Ishikawa (cell line): ENCODE measurements at regions not wholly inside any gene's neighbourhood (a gene's known extent, or its start where the extent isn't known, plus 50 kb on each side); places are given as distances from the start of the nearest gene placed in this dataset.

Experiments used
- CEBPB ChIP-seq: IDR thresholded peaks from 2 replicates; pipeline ENCODE4 v1.6.1; 2012
- CREB1 ChIP-seq: IDR thresholded peaks from 2 replicates; pipeline ENCODE4 v1.6.1; 2012; ENCODE audit warnings: low read depth
- EGR1 ChIP-seq: IDR thresholded peaks from 2 replicates; pipeline ENCODE4 v1.6.1; 2012
- EP300 ChIP-seq: IDR thresholded peaks from 2 replicates; pipeline ENCODE4 v1.6.1; 2012; ENCODE audit warnings: borderline replicate concordance
- FOXM1 ChIP-seq: IDR thresholded peaks from 2 replicates; pipeline ENCODE4 v1.6.1; 2012; ENCODE audit warnings: low read depth, borderline replicate concordance
- NFIC ChIP-seq: IDR thresholded peaks from 2 replicates; pipeline ENCODE4 v1.6.1; 2012
- RAD21 ChIP-seq: IDR thresholded peaks from 2 replicates; pipeline ENCODE4 v1.6.1; 2012; ENCODE audit warnings: low read depth
- REST ChIP-seq: IDR thresholded peaks from 2 replicates; pipeline ENCODE4 v1.6.1; 2012; ENCODE audit warnings: low read depth, mild to moderate bottlenecking
- TAF1 ChIP-seq: IDR thresholded peaks from 2 replicates; pipeline ENCODE4 v1.6.1; 2012; ENCODE audit warnings: low read depth, mild to moderate bottlenecking
- TCF12 ChIP-seq: IDR thresholded peaks from 2 replicates; pipeline ENCODE4 v1.6.1; 2012; ENCODE audit warnings: low read depth
- TEAD4 ChIP-seq: IDR thresholded peaks from 2 replicates; pipeline ENCODE4 v1.6.1; 2012
- YY1 ChIP-seq: IDR thresholded peaks from 2 replicates; pipeline ENCODE4 v1.6.1; 2012; ENCODE audit warnings: low read depth
- ZBTB7A ChIP-seq: IDR thresholded peaks from 2 replicates; pipeline ENCODE4 v1.6.1; 2012; ENCODE audit warnings: low read depth
- TF ChIP-seq, protein P1 (sequence below): IDR thresholded peaks from 2 replicates; pipeline ENCODE4 v1.6.1; 2012
- TF ChIP-seq, protein P2 (sequence below): IDR thresholded peaks from 2 replicates; pipeline ENCODE4 v1.6.1; 2012

DNA sequence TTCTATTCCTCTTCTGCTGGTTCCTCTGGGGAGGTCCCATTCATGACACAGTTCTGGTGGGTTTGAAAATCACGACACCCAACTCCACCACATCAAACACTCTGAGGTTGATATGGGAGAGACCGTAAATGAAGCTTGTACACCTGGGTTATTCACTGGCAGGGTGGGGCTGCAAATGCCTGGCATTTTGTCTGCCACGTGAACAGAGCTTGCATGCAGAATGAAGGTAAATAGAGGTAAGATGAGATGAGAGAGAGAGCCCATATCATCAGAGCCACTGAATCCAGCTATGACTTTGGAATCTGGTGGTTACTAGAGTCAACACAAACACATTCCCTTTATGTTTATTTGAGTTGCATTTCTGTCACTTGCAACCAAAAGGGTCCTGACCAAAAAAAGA, 97.4 kb downstream of the BANF2 start:
- no peak for TF ChIP-seq TAF1
- TF ChIP-seq RAD21 = no peak
- no peak for TF ChIP-seq FOXM1
- TF ChIP-seq YY1 = no peak
- TF ChIP-seq EGR1 = no peak

GRCh38 chr20:17796091-17796563, 96.4 kb downstream of the BANF2 start:
- TF ChIP-seq YY1 (no peak), FOXM1 (no peak), TEAD4 (no peak), EGR1 (no peak), NFIC (no peak), EP300 (no peak), CREB1 (no peak), RAD21 (no peak), ZBTB7A (no peak), CEBPB (no peak)
- TF ChIP-seq, protein P1, sequence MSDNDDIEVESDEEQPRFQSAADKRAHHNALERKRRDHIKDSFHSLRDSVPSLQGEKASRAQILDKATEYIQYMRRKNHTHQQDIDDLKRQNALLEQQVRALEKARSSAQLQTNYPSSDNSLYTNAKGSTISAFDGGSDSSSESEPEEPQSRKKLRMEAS = no peak
- TF ChIP-seq, protein P2, sequence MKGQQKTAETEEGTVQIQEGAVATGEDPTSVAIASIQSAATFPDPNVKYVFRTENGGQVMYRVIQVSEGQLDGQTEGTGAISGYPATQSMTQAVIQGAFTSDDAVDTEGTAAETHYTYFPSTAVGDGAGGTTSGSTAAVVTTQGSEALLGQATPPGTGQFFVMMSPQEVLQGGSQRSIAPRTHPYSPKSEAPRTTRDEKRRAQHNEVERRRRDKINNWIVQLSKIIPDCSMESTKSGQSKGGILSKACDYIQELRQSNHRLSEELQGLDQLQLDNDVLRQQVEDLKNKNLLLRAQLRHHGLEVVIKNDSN = no peak

- TF ChIP-seq EGR1 (no peak), FOXM1 (no peak), YY1 (no peak), EP300 (no peak)
- TF ChIP-seq, protein P2 = no peak
Measured at GRCh38 chr20:17795501-17796071, 95.8 kb downstream of the BANF2 start.

DNA sequence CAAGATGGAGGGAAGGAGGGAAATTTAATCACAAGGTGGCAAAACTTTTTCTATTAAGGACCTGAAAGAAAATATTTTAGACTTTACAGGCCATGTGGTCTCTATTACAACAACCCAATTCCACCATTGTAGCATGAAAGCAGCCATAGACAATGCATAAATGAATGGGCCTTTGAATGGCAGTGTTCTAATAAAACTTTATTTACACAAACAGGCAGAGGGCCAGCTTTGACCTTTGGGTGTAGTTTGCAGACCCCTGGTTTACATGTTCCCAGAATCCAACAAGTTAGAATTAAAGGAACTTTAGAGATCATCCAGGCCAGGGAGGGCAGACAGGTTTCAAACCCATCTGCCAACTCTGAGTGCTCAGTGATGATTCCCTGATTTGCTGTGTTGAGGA, 95.2 kb downstream of the BANF2 start:
- TF ChIP-seq ZBTB7A (no peak), TAF1 (no peak), EP300 (no peak), EGR1 (no peak)
- TF ChIP-seq, protein P1 = no peak

DNA sequence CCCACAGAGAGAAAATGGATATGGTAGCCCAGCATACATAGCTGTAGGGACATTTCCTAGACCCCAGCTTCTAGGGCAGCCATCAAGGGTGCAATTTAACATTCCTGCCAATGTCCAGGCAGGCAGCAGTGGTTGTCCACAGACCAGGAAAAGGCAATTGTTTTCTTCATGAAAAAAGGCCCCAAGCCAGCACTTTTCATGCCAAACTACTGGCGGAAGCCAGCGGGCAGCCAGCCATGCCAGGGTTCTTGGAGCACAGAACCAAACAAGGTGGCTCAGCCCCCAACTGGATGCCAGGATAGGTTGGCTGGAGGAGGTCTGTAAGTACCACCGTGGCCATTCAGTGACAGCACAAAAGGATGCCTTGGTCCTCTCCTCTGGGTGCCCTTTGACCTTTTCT, 94.6 kb downstream of the BANF2 start:
- TF ChIP-seq, protein P1 = no peak
- TF ChIP-seq, protein P2 = no peak
- TF ChIP-seq RAD21 (no peak), ZBTB7A (no peak), REST (no peak), CREB1 (no peak), CEBPB (no peak), NFIC (no peak), YY1 (no peak), TEAD4 (no peak), FOXM1 (no peak), EP300 (no peak), EGR1 (no peak), TAF1 (no peak), TCF12 (no peak)

GRCh38 chr20:17793986-17794385, 94.2 kb downstream of the BANF2 start:
- TF ChIP-seq, protein P1 = no peak
- TF ChIP-seq NFIC = no peak
- TF ChIP-seq FOXM1 = no peak
- TF ChIP-seq, protein P2 = no peak
- no peak for TF ChIP-seq TCF12

- TF ChIP-seq FOXM1 = no peak
- TF ChIP-seq TCF12 = no peak
- TF ChIP-seq YY1 = no peak
- TF ChIP-seq, protein P2 = no peak
- TF ChIP-seq RAD21 = no peak
Measured at GRCh38 chr20:17790296-17790695, 90.5 kb downstream of the BANF2 start.
